ENCODE measurements at regions not wholly inside any gene's neighbourhood (a gene's known extent, or its start where the extent isn't known, plus 50 kb on each side); places are given as distances from the start of the nearest gene placed in this dataset.

DNA sequence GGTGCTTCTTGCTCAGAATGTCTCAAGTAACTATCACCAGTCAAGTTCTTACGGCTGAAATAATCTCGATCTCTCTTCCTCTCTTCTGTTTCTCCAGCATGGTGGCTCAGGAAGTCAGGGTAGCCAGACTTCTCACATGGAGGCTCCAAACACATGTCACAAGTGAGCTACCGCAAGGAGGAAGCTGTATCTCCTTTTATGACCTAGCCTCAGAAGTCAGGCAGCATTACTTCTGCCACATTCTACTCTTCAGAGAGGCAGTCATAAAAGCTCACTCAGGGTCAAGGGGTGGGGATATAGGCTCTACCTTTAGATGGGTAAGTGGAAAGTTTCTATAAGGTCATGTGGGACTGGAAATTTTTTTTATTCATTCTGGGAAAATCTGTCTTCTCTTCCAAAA, 86.6 kb upstream of the NEO1 start:
- H3K27me3 Mint-ChIP-seq: peaks cover 26% of the 10 kb centered on the region
- Histone ChIP-seq H3K79me2 (ENCODE audit: control insufficient read depth, insufficient read depth, low read length) (no peaks in the 10 kb centered on the region), H3K9me3 (ENCODE audit: control extremely low read depth in 1 of 3, control insufficient read depth in 2 of 3, insufficient read depth in 1 of 3, low read length in 2 of 3) (peaks cover 0 to 10% (median 0%) of the 10 kb centered on the region in 3 donors), H4K20me1 (ENCODE audit: control insufficient read depth, insufficient read depth, low read length, poor library complexity, severe bottlenecking) (no peaks in the 10 kb centered on the region), H3K36me3 (replicated peaks in 1 of 2; ENCODE audit: control extremely low read depth in 1 of 2, control insufficient read depth in 1 of 2, extremely low read depth in 1 of 2, insufficient read depth in 2 of 2, low read length in 1 of 2) (no peaks in the 10 kb centered on the region), H3K4me3 (ENCODE audit: control extremely low read depth in 1 of 5, extremely low read depth in 1 of 5, insufficient read depth in 1 of 5, low read depth in 2 of 5, low read length in 4 of 5) (no peak overlapping the region), H3K9ac (ENCODE audit: low read length) (no peak overlapping the region), H2AFZ (ENCODE audit: insufficient read depth, low read depth, low read length, poor library complexity, severe bottlenecking) (no peak overlapping the region), H3K4me1 (ENCODE audit: control insufficient read depth in 2 of 2, insufficient read depth in 2 of 2, low read length in 2 of 2) (no peaks in the 10 kb centered on the region), H3K27me3 (replicated peaks in 1 of 4; ENCODE audit: control extremely low read depth in 1 of 4, control insufficient read depth in 3 of 4, insufficient read depth in 4 of 4, low read length in 3 of 4) (peaks cover 0 to 3% (median 1%) of the 10 kb centered on the region in 4 experiments), H3K27ac (ENCODE audit: low read length in 2 of 2) (no peak overlapping the region), H3K4me2 (replicated peaks; ENCODE audit: low read depth, low read length, poor library complexity, severe bottlenecking) (no peak overlapping the region)
- no peak overlapping the region for H3K4me3 Mint-ChIP-seq
- ChIA-PET CTCF (no interaction called here), POLR2A (no interaction called here)
- 63% methylated on average over 2 of the region's 3 CpGs for WGBS (ENCODE audit: insufficient coverage)
- H3K4me1 Mint-ChIP-seq: no peaks in the 10 kb centered on the region
- intact Hi-C loops (cut with micrococcal nuclease): no loop called here
- no peak overlapping the region for H3K27ac Mint-ChIP-seq
- TF ChIP-seq, protein P1, sequence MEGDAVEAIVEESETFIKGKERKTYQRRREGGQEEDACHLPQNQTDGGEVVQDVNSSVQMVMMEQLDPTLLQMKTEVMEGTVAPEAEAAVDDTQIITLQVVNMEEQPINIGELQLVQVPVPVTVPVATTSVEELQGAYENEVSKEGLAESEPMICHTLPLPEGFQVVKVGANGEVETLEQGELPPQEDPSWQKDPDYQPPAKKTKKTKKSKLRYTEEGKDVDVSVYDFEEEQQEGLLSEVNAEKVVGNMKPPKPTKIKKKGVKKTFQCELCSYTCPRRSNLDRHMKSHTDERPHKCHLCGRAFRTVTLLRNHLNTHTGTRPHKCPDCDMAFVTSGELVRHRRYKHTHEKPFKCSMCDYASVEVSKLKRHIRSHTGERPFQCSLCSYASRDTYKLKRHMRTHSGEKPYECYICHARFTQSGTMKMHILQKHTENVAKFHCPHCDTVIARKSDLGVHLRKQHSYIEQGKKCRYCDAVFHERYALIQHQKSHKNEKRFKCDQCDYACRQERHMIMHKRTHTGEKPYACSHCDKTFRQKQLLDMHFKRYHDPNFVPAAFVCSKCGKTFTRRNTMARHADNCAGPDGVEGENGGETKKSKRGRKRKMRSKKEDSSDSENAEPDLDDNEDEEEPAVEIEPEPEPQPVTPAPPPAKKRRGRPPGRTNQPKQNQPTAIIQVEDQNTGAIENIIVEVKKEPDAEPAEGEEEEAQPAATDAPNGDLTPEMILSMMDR (IDR thresholded peaks at IDR 0.05): no peak
- TF ChIP-seq EZH2 (IDR thresholded peaks at IDR 0.05; ENCODE audit: borderline replicate concordance, insufficient read depth, low read depth, low read length, poor library complexity, severe bottlenecking): no peak
- H3K9me3 Mint-ChIP-seq (ENCODE audit: insufficient read depth): no peaks in the 10 kb centered on the region
- ATAC-seq (ENCODE audit: low read depth): no peak
- DNase-seq: no peak

DNA sequence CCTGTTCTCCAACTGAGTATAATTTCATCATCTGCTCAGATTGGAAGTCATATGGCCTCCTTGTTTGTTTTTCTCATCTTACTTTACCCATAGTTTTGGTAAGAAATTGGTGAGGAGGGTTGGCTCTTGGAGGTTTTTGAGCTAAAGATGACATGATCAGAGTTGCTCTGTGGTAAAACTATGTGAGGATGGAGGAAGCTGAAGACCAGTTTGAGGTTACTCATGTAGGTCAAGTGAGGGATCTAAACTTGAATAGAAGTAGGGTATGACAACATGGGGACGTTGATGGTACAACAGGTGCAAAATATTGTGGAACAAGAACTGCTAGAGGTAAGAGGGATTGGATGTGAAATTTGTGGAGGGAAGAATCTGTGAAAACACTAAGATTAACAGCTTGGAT, 87.7 kb upstream of the NEO1 start:
- Histone ChIP-seq H3K36me3 (replicated peaks in 1 of 2; ENCODE audit: control extremely low read depth in 1 of 2, control insufficient read depth in 1 of 2, extremely low read depth in 1 of 2, insufficient read depth in 2 of 2, low read length in 1 of 2) (no peaks in the 10 kb centered on the region), H3K9me3 (ENCODE audit: control extremely low read depth in 1 of 3, control insufficient read depth in 2 of 3, insufficient read depth in 1 of 3, low read length in 2 of 3) (peaks cover 0 to 10% (median 0%) of the 10 kb centered on the region in 3 donors), H4K20me1 (ENCODE audit: control insufficient read depth, insufficient read depth, low read length, poor library complexity, severe bottlenecking) (no peaks in the 10 kb centered on the region), H3K27me3 (replicated peaks in 1 of 4; ENCODE audit: control extremely low read depth in 1 of 4, control insufficient read depth in 3 of 4, insufficient read depth in 4 of 4, low read length in 3 of 4) (peaks cover 0 to 3% (median 1%) of the 10 kb centered on the region in 4 experiments), H3K4me3 (ENCODE audit: control extremely low read depth in 1 of 5, extremely low read depth in 1 of 5, insufficient read depth in 1 of 5, low read depth in 2 of 5, low read length in 4 of 5) (no peak overlapping the region), H3K79me2 (ENCODE audit: control insufficient read depth, insufficient read depth, low read length) (no peaks in the 10 kb centered on the region), H2AFZ (ENCODE audit: insufficient read depth, low read depth, low read length, poor library complexity, severe bottlenecking) (no peak overlapping the region), H3K4me1 (ENCODE audit: control insufficient read depth in 2 of 2, insufficient read depth in 2 of 2, low read length in 2 of 2) (no peaks in the 10 kb centered on the region), H3K9ac (ENCODE audit: low read length) (no peak overlapping the region), H3K27ac (ENCODE audit: low read length in 2 of 2) (no peak overlapping the region), H3K4me2 (replicated peaks; ENCODE audit: low read depth, low read length, poor library complexity, severe bottlenecking) (no peak overlapping the region)
- intact Hi-C loops (cut with micrococcal nuclease): no loop called here
- 67% methylated on average over 1 of the region's 1 CpG for WGBS (ENCODE audit: insufficient coverage)
- ChIA-PET CTCF (no interaction called here), POLR2A (no interaction called here)
- Mint-ChIP-seq H3K4me3 (no peak overlapping the region), H3K4me1 (no peaks in the 10 kb centered on the region), H3K27ac (no peak overlapping the region), H3K9me3 (ENCODE audit: insufficient read depth) (no peaks in the 10 kb centered on the region), H3K27me3 (peaks cover 26% of the 10 kb centered on the region)
- ATAC-seq (ENCODE audit: low read depth) (no peak), DNase-seq (no peak)
- TF ChIP-seq, protein P1 (IDR thresholded peaks at IDR 0.05): no peak
- no peak for TF ChIP-seq EZH2 (IDR thresholded peaks at IDR 0.05; ENCODE audit: borderline replicate concordance, insufficient read depth, low read depth, low read length, poor library complexity, severe bottlenecking)

All from B cell (primary cell).